GM20000 (cell line): ENCODE measurements at regions not wholly inside any gene's neighbourhood (a gene's known extent, or its start where the extent isn't known, plus 50 kb on each side); places are given as distances from the start of the nearest gene placed in this dataset.

Source experiments
- DNase-seq: peaks from one replicate; pipeline ENCODE4 v3.0.0; 2012; ENCODE audit warnings: low spot score
- CTCF ChIP-seq: IDR thresholded peaks from 2 replicates; pipeline ENCODE4 v1.5.1; 2012; ENCODE audit warnings: mild to moderate bottlenecking, control low read depth; ENCODE audit errors: extremely low read depth, missing control alignments

GRCh38 chr6:48570656-48571055 lies 459.7 kb upstream of the PTCHD4 start:
- DNase-seq, result no peak
- TF ChIP-seq CTCF, result no peak

- no peak for TF ChIP-seq CTCF
- DNase-seq, result no peak
Observed at GRCh38 chr6:48568856-48569255, 457.9 kb upstream of the PTCHD4 start.

GRCh38 chr6:48567016-48567415 lies 456.0 kb upstream of the PTCHD4 start:
- no peak for DNase-seq
- no peak for TF ChIP-seq CTCF

GRCh38 chr6:48564036-48564820 lies 453.2 kb upstream of the PTCHD4 start:
- DNase-seq, result no peak
- no peak for TF ChIP-seq CTCF

- DNase-seq, result no peak
- no peak for TF ChIP-seq CTCF
Observed at GRCh38 chr6:48563433-48563832, 452.4 kb upstream of the PTCHD4 start.

GRCh38 chr6:48560408-48560807 lies 449.4 kb upstream of the PTCHD4 start:
- no peak for TF ChIP-seq CTCF
- DNase-seq, result no peak

GRCh38 chr6:48553467-48554189 lies 442.6 kb upstream of the PTCHD4 start:
- DNase-seq, result no peak
- TF ChIP-seq CTCF, result no peak
